NAMALWA (cell line): ENCODE measurements at regions not wholly inside any gene's neighbourhood (a gene's known extent, or its start where the extent isn't known, plus 50 kb on each side); places are given as distances from the start of the nearest gene placed in this dataset.
"Not testable (repeated sequence)": the region's sequence is repeated elsewhere in the genome, so short reads cannot be mapped to it uniquely, and the experiment has no call there.

Source experiments
- DNase-seq: peaks from one replicate; pipeline ENCODE4 v3.0.0-alpha.2; 2015; ENCODE audit warnings: low spot score

- no peak for DNase-seq
Observed at GRCh38 chr6:9831783-9832182, 583.1 kb downstream of the TFAP2A start.

- DNase-seq: no peak
Observed at GRCh38 chr6:9830808-9831207, 584.1 kb downstream of the TFAP2A start.

GRCh38 chr6:9825526-9825925, 589.3 kb downstream of the TFAP2A start:
- no peak for DNase-seq

GRCh38 chr6:9810727-9811126, 604.1 kb downstream of the TFAP2A start:
- not testable (repeated sequence) for DNase-seq

GRCh38 chr6:9810286-9810685, 604.6 kb downstream of the TFAP2A start:
- DNase-seq: no peak

GRCh38 chr6:9806195-9806594, 608.7 kb downstream of the TFAP2A start:
- DNase-seq: peak; percentile 12

- DNase-seq: no peak
Observed at GRCh38 chr6:9801249-9801754, 613.6 kb downstream of the TFAP2A start.

GRCh38 chr6:9799582-9799981, 615.3 kb downstream of the TFAP2A start:
- DNase-seq: no peak

GRCh38 chr6:9796827-9797226, 618.0 kb downstream of the TFAP2A start:
- DNase-seq: no peak

- no peak for DNase-seq
Observed at GRCh38 chr6:9795880-9796279, 619.0 kb downstream of the TFAP2A start.

- no peak for DNase-seq
Observed at GRCh38 chr6:9789201-9789600, 625.7 kb downstream of the TFAP2A start.

GRCh38 chr6:9784786-9785185, 630.1 kb downstream of the TFAP2A start:
- no peak for DNase-seq

GRCh38 chr6:9783567-9783966, 631.3 kb downstream of the TFAP2A start:
- no peak for DNase-seq

GRCh38 chr6:9766240-9766915, 648.5 kb downstream of the TFAP2A start:
- DNase-seq: no peak

GRCh38 chr6:9761220-9761619, 653.7 kb downstream of the TFAP2A start:
- no peak for DNase-seq

GRCh38 chr6:9754515-9754914, 660.4 kb downstream of the TFAP2A start:
- no peak for DNase-seq

- DNase-seq: no peak
Observed at GRCh38 chr6:9745966-9746365, 668.9 kb downstream of the TFAP2A start.

- no peak for DNase-seq
Observed at GRCh38 chr6:9745476-9745875, 669.4 kb downstream of the TFAP2A start.

GRCh38 chr6:9744119-9744518, 670.8 kb downstream of the TFAP2A start:
- DNase-seq: no peak

GRCh38 chr6:9732056-9732455, 682.8 kb downstream of the TFAP2A start:
- no peak for DNase-seq

GRCh38 chr6:9725776-9726175, 689.1 kb downstream of the TFAP2A start:
- not testable (repeated sequence) for DNase-seq

GRCh38 chr6:9717568-9717967, 697.3 kb downstream of the TFAP2A start:
- no peak for DNase-seq

GRCh38 chr6:9711365-9711764, 703.5 kb downstream of the TFAP2A start:
- no peak for DNase-seq

- no peak for DNase-seq
Observed at GRCh38 chr6:9710574-9710973, 704.3 kb downstream of the TFAP2A start.
